HL-60 (cell line): ENCODE measurements at regions not wholly inside any gene's neighbourhood (a gene's known extent, or its start where the extent isn't known, plus 50 kb on each side); places are given as distances from the start of the nearest gene placed in this dataset.

Source experiments
- POLR2AphosphoS5 ChIP-seq: IDR thresholded peaks from 2 replicates; pipeline ENCODE4 v1.6.1; 2012; ENCODE audit warnings: low read depth
- REST ChIP-seq: IDR thresholded peaks from 2 replicates; pipeline ENCODE4 v1.6.1; 2012; ENCODE audit warnings: low read depth; ENCODE audit not compliant: insufficient replicate concordance
- SPI1 ChIP-seq: IDR thresholded peaks from 2 replicates; pipeline ENCODE4 v1.6.1; 2012; ENCODE audit warnings: low read depth, mild to moderate bottlenecking, borderline replicate concordance
- TF ChIP-seq, protein P1 (sequence below): IDR thresholded peaks from one replicate; pipeline ENCODE4 v1.5.1; 2011; ENCODE audit warnings: low read length, control low read depth, inconsistent platforms; ENCODE audit not compliant: insufficient read depth

DNA sequence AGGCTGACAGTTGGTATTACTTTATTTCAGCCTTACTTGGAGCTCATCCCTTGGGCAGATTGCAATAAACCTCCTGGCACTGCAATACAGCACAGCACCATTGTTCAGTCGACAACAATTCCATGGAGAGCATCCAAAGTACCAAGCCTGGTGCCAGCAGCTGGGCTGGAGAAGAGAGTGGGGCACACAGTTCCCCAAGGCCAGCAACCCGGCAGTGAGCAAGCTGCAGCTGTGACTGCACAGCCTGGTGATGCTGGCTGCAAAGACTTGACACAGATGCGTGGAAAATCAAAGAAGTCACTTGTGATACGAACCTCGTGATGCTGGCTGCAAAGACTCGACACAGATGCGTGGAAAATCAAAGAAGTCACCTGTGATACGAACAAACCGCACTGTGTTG, 125.4 kb downstream of the ATPSCKMT start:
- TF ChIP-seq, protein P1, sequence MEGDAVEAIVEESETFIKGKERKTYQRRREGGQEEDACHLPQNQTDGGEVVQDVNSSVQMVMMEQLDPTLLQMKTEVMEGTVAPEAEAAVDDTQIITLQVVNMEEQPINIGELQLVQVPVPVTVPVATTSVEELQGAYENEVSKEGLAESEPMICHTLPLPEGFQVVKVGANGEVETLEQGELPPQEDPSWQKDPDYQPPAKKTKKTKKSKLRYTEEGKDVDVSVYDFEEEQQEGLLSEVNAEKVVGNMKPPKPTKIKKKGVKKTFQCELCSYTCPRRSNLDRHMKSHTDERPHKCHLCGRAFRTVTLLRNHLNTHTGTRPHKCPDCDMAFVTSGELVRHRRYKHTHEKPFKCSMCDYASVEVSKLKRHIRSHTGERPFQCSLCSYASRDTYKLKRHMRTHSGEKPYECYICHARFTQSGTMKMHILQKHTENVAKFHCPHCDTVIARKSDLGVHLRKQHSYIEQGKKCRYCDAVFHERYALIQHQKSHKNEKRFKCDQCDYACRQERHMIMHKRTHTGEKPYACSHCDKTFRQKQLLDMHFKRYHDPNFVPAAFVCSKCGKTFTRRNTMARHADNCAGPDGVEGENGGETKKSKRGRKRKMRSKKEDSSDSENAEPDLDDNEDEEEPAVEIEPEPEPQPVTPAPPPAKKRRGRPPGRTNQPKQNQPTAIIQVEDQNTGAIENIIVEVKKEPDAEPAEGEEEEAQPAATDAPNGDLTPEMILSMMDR, result no peak
- TF ChIP-seq REST (no peak), SPI1 (no peak), POLR2AphosphoS5 (no peak)
